Endothelial cell of umbilical vein (primary cell): ENCODE measurements at regions not wholly inside any gene's neighbourhood (a gene's known extent, or its start where the extent isn't known, plus 50 kb on each side); places are given as distances from the start of the nearest gene placed in this dataset.

Source experiments
- BruUV-seq: library from RNA; stranded (reverse); fragments of 400-500 nt; replicated peaks from 2 replicates; lab custom pipeline; 2021; lab: Mats Ljungman, UMichigan
- CTCF ChIA-PET: fragments of 300-600, 350-600 bp; sonication (Branson Sonifier 250); formaldehyde crosslinking; loops from one replicate; lab custom pipeline; 2021; ENCODE audit warnings: antibody characterized with exemption, inconsistent platforms; lab: Charles Lee
- POLR2A ChIA-PET: fragments of 300-600, 350-600 bp; sonication (Branson Sonifier 250); formaldehyde crosslinking; loops from one replicate; lab custom pipeline; 2021; ENCODE audit warnings: antibody characterized with exemption, inconsistent platforms; lab: Charles Lee
- DNase-seq: peaks from one replicate; pipeline ENCODE4 v3.0.0-alpha.2; 2011; ENCODE audit warnings: low read depth, low spot score
- FAIRE-seq: peaks from 2 replicates; lab custom pipeline; 2011; peaks lifted over from hg19 to GRCh38; lab: Jason Lieb, UNC
- H2AFZ ChIP-seq: 2 replicates; pipeline ENCODE4 v1.6.0; 2012; ENCODE audit warnings: low read depth, low read length, control low read depth, inconsistent platforms
- H3K27ac ChIP-seq: 2 replicates; pipeline ENCODE4 v1.5.1; 2011; ENCODE audit warnings: low read depth, mild to moderate bottlenecking, control low read depth, low read length, moderate library complexity; ENCODE audit not compliant: insufficient read depth
- H3K27me3 ChIP-seq, 2 experiments: 2 replicates each; pipeline versions ENCODE4 v1.6.0 to v1.6.1; 2011; ENCODE audit warnings: low read length in 2 of 2, mixed read lengths in 1 of 2; ENCODE audit not compliant: control insufficient read depth in 2 of 2, insufficient read depth in 2 of 2
- H3K36me3 ChIP-seq, 2 experiments: 2 replicates in 1 of 2; 3 replicates in 1 of 2; pipeline ENCODE4 v1.5.1; 2011; ENCODE audit warnings: low read length in 2 of 2, mild to moderate bottlenecking in 1 of 2, moderate library complexity in 1 of 2; ENCODE audit not compliant: control insufficient read depth in 2 of 2, insufficient read depth in 2 of 2; ENCODE audit errors: extremely low read depth in 1 of 2
- H3K4me1 ChIP-seq: 3 replicates; pipeline ENCODE4 v1.5.1; 2011; ENCODE audit warnings: mild to moderate bottlenecking, low read length; ENCODE audit not compliant: control insufficient read depth, insufficient read depth; ENCODE audit errors: extremely low read depth
- H3K4me2 ChIP-seq: 2 replicates; pipeline ENCODE4 v1.6.1; 2011; ENCODE audit warnings: low read length, control low read depth, mixed read lengths; ENCODE audit not compliant: insufficient read depth
- H3K4me3 ChIP-seq, 3 experiments: fragments of 200-600 bp in 1 of 3; sonication (generic), shearing (Covaris generic) in 1 of 3; replicated peaks in 1 of 3; 2 replicates each; pipeline ENCODE4 v1.5.1; 2011 to 2016; ENCODE audit warnings: control low read depth in 3 of 3, low read length in 3 of 3, mild to moderate bottlenecking in 2 of 3, inconsistent platforms in 1 of 3, low read depth in 1 of 3, moderate library complexity in 1 of 3; ENCODE audit not compliant: insufficient read depth in 1 of 3
- H3K79me2 ChIP-seq: 2 replicates; pipeline ENCODE4 v1.6.0; 2012; ENCODE audit warnings: low read length, inconsistent platforms; ENCODE audit not compliant: control insufficient read depth, insufficient read depth
- H3K9ac ChIP-seq: replicated peaks from 2 replicates; pipeline ENCODE3; 2011; ENCODE audit warnings: low read length, control low read depth; ENCODE audit not compliant: insufficient read depth; ENCODE audit errors: extremely low read depth
- H3K9me1 ChIP-seq: replicated peaks from 3 replicates; pipeline ENCODE4 v1.6.0; 2011; ENCODE audit warnings: mild to moderate bottlenecking, low read length; ENCODE audit not compliant: control insufficient read depth, insufficient read depth; ENCODE audit errors: extremely low read depth
- H3K9me3 ChIP-seq: replicated peaks from 2 replicates; pipeline ENCODE4 v1.5.1; 2012; ENCODE audit warnings: low read length, inconsistent platforms; ENCODE audit not compliant: control insufficient read depth, insufficient read depth
- H4K20me1 ChIP-seq: replicated peaks from 2 replicates; pipeline ENCODE3; 2011; ENCODE audit warnings: mild to moderate bottlenecking, low read length; ENCODE audit not compliant: control insufficient read depth, insufficient read depth; ENCODE audit errors: extremely low read depth
- EZH2 ChIP-seq: IDR thresholded peaks from 2 replicates; pipeline ENCODE4 v1.6.1; 2012; ENCODE audit warnings: borderline replicate concordance, low read depth, mild to moderate bottlenecking, moderate library complexity, low read length, inconsistent platforms; ENCODE audit not compliant: severe bottlenecking
- FOS ChIP-seq: IDR thresholded peaks from 2 replicates; pipeline ENCODE4 v1.6.1; 2011; ENCODE audit warnings: mild to moderate bottlenecking, low read length, moderate library complexity, borderline replicate concordance; ENCODE audit not compliant: insufficient read depth
- GATA2 ChIP-seq: IDR thresholded peaks from 2 replicates; pipeline ENCODE4 v1.7.0; 2011; ENCODE audit warnings: low read depth, mild to moderate bottlenecking, moderate library complexity, mixed read lengths, low read length; ENCODE audit not compliant: insufficient read length, insufficient read depth
- JUN ChIP-seq: IDR thresholded peaks from 2 replicates; pipeline ENCODE4 v1.6.1; 2011; ENCODE audit warnings: borderline replicate concordance, low read depth; ENCODE audit not compliant: insufficient read length, insufficient read depth
- MYC ChIP-seq: IDR thresholded peaks from one replicate; pipeline ENCODE4 v1.6.1; 2011; ENCODE audit warnings: mild to moderate bottlenecking, low read depth, low read length
- POLR2A ChIP-seq: IDR thresholded peaks from 2 replicates; pipeline ENCODE4 v1.6.1; 2012; ENCODE audit warnings: low read depth, mild to moderate bottlenecking, control low read depth, low read length
- POLR2AphosphoS5 ChIP-seq: IDR thresholded peaks from 2 replicates; pipeline ENCODE4 v1.6.1; 2012; ENCODE audit warnings: low read depth, mild to moderate bottlenecking, control low read depth, low read length, moderate library complexity; ENCODE audit not compliant: insufficient read depth
- dilution Hi-C: fragments of 300-500 bp; cut with MboI; formaldehyde crosslinking; loops from one replicate; pipeline ENCODE4 v1.15.0; 2019; ENCODE audit warnings: low sequenced_read_pairs; ENCODE audit not compliant: extremely low pct_ligation_motif_present
- intact Hi-C: fragments of 100-400 bp; cut with micrococcal nuclease; formaldehyde crosslinking; loops from one replicate; pipeline ENCODE4 v1.10.0; 2022
- TF ChIP-seq, protein P1 (sequence below): IDR thresholded peaks from 2 replicates; pipeline ENCODE4 v1.6.1; 2011; ENCODE audit not compliant: insufficient read depth, insufficient read length
- TF ChIP-seq, protein P2 (sequence below), 2 donors: IDR thresholded peaks; 1 replicate in 1 of 2; 2 replicates in 1 of 2; pipeline ENCODE4 v1.5.1; 2011; ENCODE audit warnings: low read length in 2 of 2, mild to moderate bottlenecking in 2 of 2, moderate library complexity in 2 of 2, control low read depth in 1 of 2, inconsistent platforms in 1 of 2, low read depth in 1 of 2; ENCODE audit not compliant: insufficient read depth in 1 of 2; ENCODE audit errors: extremely low read depth in 1 of 2

DNA sequence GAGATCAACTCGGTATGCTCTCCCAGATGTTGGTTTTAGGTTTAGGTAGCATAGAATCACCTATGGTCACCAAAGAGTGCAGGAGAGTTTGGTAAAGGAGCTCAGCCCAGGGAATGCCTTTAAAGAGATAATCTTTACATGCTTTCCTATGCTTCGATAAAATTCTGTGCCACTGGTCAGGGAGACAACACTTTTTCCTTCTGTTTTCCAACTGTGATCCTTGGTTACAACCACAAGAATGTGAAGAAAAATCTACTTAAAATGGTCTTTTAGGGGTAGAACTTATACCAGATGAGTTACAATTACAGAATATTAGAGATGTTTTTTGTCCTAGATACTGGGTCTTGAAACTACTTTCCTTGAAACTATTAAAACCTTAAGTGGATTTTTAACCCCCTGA lies 895.6 kb downstream of the TTLL7 start:
- Histone ChIP-seq H3K79me2 (no peaks in the 10 kb centered on the region), H3K4me1 (no peaks in the 10 kb centered on the region), H2AFZ (no peak overlapping the region), H3K27ac (no peak overlapping the region), H3K4me2 (no peak overlapping the region), H3K4me3 (no peak overlapping the region), H3K27me3 (no peaks in the 10 kb centered on the region), H4K20me1 (no peaks in the 10 kb centered on the region), H3K9me3 (no peaks in the 10 kb centered on the region), H3K9me1 (no peaks in the 10 kb centered on the region), H3K9ac (no peak overlapping the region), H3K36me3 (no peaks in the 10 kb centered on the region)
- POLR2A ChIA-PET: no interaction called here
- intact Hi-C loops: no loop called here
- FAIRE-seq: no peak
- dilution Hi-C loops: no loop called here
- CTCF ChIA-PET: no interaction called here
- no peak for TF ChIP-seq POLR2AphosphoS5
- TF ChIP-seq, protein P1, sequence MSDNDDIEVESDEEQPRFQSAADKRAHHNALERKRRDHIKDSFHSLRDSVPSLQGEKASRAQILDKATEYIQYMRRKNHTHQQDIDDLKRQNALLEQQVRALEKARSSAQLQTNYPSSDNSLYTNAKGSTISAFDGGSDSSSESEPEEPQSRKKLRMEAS: no peak
- TF ChIP-seq FOS: no peak
- TF ChIP-seq, protein P2, sequence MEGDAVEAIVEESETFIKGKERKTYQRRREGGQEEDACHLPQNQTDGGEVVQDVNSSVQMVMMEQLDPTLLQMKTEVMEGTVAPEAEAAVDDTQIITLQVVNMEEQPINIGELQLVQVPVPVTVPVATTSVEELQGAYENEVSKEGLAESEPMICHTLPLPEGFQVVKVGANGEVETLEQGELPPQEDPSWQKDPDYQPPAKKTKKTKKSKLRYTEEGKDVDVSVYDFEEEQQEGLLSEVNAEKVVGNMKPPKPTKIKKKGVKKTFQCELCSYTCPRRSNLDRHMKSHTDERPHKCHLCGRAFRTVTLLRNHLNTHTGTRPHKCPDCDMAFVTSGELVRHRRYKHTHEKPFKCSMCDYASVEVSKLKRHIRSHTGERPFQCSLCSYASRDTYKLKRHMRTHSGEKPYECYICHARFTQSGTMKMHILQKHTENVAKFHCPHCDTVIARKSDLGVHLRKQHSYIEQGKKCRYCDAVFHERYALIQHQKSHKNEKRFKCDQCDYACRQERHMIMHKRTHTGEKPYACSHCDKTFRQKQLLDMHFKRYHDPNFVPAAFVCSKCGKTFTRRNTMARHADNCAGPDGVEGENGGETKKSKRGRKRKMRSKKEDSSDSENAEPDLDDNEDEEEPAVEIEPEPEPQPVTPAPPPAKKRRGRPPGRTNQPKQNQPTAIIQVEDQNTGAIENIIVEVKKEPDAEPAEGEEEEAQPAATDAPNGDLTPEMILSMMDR (IDR thresholded peaks at IDR 0.05; ENCODE audit: extremely low read depth in 1 of 2, insufficient read depth in 1 of 2, low read depth in 1 of 2, low read length in 2 of 2): no peak
- no peak for TF ChIP-seq EZH2
- TF ChIP-seq GATA2: no peak
- TF ChIP-seq JUN: no peak
- no peak for TF ChIP-seq POLR2A
- no peak for TF ChIP-seq MYC
- no peak for DNase-seq
- BruUV-seq: no TSS peak
